CD4-positive, alpha-beta T cell treated with Interferon alpha-2 for 1 hour (primary cell): ENCODE measurements at regions not wholly inside any gene's neighbourhood (a gene's known extent, or its start where the extent isn't known, plus 50 kb on each side); places are given as distances from the start of the nearest gene placed in this dataset.
"Not testable (repeated sequence)": the region's sequence is repeated elsewhere in the genome, so short reads cannot be mapped to it uniquely, and the experiment has no call there.

Experiments used
- DNase-seq, 2 donors: peaks; one replicate each; pipeline ENCODE4 v3.0.0-alpha.2; 2020 to 2022

DNA sequence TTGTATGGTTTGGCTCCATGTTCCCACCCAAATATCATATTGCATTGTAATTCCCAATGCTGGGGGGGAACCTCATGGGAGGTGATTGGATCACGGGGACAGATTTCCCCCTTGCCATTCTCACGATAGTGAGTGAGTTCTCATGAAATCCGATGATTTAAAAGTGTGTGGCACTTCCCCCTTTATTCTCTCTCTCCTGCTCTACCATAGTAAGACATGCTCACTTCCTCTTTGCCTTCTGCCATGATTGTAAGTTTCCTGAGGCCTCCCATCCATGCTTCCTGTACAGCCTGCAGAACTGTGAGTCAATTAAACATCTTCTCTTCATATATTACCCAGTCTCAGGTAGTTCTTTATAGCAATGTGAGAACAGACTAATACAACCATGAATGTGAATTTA, 211.6 kb upstream of the NR5A2 start:
- DNase-seq: no peak

DNA sequence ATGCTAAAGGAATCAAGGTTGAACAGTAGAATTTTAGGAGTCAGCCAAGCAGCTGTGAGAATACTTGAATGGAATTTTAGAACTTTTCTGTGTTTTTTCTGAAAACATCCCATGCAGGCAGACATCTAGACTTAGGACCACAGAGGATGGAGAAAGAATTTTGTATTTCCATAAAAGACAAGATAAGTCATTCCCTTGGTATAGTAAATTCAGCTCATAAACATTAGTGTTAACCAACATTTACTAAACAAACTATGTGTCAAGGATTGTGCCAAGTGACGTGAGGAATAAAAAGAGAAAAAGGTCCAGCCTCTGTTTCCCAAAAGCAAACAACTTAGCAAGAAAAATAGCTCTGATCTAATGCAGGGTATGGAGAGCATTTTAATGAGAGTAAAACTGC, 210.2 kb upstream of the NR5A2 start:
- DNase-seq: no peak

DNA sequence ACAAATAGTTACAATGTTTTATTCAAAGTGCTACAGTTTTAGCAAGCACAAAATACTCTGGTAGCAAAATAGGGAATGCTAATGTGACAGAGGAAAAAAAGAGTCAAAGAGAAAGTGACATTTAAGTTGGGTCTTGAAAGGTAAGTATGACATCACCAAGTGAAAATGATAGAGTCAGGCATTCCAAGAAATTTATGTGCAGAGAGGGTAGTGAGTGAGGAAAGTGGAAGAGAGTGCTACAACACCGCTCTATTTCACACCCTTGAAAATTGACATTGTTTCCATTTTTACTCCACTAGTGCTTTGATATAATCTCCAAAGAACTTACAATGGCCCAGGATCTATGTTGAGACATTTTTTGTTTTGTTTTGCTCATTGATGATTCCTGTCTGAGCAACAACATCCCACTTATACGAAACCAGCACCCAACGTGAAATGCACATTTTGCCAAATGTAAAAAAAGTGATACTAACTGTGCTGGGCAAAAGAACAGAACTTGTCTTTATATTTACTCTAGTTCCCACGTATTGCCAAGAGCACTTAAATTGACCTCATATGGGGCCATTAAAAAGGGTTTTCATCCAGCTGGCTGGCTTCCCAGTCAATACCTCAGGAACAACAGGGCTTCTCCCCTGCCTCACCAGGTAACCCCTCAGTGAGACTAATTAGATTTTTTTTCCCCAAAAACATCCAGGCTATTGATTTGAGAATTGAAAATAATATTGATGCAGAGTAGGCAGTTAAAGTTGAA, 206.3 kb upstream of the NR5A2 start:
- no peak for DNase-seq

GRCh38 chr1:199832451-199832850, 195.1 kb upstream of the NR5A2 start:
- no peak for DNase-seq

DNA sequence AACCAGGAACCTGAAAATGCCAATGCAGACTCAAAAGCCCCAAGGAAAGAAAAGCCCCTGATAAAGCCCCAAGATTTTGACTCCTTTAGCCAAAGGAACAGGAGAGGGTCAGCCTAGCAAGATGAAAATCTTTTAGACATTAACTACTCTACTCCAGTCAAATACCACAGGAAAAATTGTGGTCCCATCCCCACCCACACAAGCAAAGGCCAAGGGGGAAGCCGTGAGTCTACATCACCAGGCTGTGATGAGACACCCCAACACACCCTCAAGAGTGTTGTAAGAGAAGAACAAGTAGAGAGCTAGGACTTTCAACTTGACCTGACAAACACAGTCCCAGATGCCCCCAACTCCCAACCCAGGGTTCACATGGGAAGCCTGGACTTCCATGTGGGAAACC, 192.8 kb upstream of the NR5A2 start:
- no peak for DNase-seq

- DNase-seq: no peak
These were observed 191.1 kb upstream of the NR5A2 start for GRCh38 chr1:199836430-199836829.

DNA sequence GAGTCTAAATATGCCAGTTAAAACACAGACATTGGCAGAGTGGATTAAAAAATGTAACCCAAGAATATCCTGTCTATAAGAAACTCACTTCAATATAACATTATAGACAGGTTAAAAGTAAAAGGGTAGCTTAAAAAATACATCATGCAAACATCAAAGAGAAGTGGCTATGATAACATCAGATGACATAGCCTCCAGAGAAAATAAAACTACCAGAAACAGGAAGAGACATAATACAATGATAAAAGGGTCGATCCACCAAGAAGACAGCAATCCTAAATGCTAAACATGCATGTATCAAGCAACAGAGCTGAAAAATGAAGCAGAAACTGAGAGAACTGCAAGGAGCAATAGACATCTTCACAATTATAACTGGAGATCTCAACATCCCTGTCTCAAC, 190.2 kb upstream of the NR5A2 start:
- no peak for DNase-seq

DNA sequence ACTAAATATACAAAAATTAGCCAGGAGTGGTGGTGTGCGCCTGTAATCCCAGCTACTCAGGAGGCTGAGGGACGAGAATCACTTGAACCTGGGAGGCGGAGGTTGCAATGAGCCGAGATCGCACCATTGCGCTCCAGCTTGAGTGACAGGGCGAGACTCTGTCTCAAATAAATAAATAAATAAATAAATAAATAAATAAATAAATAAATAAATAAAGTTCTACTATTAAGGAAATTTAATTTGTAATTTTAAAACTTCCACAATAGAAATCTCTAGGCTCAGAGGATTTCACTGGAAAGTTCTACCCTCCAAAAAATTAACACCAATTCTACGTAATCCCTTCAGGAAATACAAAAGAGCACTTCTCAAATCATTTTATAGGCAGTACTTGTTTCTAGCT, 187.9 kb upstream of the NR5A2 start:
- not testable (repeated sequence) for DNase-seq

DNA sequence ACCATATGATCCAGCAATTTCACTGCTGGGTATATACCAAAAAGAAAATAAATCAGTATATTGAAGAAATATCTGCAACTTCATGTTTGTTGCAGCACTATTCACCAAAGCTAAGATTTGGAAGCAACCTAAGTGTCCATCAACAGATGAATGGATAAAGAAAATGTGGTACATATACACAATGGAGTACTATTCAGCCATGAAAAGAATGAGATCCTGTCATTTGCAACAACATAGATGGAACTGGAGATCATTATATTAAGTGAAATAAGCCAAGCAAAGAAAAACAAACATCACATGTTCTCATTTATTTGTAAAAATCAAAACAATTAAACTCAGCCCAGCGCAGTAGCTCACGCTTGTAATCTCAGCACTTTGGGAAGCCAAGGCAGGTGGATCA, 184.4 kb upstream of the NR5A2 start:
- DNase-seq: not testable (repeated sequence)

DNA sequence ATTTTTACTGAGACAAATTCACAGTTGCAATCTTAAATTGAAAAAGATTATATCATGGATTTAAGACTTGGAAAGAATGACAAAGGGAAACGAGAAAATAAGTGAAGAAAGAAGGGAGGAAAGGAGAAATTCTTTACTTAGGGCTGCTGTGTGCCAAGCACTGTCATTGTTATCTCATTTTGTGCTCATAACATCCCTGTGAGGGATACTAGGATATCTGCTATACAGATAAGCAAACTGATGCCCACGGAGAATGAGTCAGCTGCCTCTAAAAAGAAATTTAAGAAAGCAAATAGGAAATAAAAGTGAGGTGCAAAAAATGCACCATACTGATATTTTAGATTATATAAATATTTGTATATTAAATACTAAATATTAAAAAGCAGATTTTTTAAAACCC, 183.6 kb upstream of the NR5A2 start:
- DNase-seq: no peak

GRCh38 chr1:199847021-199847420, 180.5 kb upstream of the NR5A2 start:
- no peak for DNase-seq

DNA sequence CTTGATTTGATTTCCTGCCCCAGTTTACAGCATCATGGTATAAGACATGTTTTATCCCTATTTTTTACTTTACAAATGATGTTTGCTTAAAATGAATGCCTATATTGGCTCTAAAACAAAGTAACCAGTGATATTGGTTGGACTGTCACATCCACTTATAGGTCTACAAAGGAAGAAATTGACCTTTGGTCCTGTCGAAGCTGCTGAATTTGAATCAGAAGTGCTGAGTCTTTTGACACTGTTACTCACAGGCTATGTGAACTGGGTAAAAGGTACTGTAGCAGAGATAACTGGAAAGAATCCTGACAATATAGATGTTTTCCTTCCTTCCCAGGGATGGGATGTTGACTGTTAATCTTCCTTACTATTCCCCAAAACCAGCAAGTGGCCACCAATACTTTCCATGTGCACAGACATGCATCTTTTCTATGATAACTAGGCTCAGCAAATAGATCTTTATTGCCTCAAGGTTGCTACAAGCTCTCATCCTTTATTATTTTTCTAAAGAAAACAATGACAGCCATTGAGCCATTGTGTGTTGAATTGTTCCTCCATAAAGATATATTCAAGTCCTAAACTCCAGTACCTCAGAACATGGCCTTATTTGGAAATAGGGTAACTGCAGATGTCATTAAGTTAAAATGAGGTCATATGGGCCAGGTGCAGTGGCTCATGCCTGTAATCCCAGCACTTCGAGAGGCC, 175.9 kb upstream of the NR5A2 start:
- no peak for DNase-seq

DNA sequence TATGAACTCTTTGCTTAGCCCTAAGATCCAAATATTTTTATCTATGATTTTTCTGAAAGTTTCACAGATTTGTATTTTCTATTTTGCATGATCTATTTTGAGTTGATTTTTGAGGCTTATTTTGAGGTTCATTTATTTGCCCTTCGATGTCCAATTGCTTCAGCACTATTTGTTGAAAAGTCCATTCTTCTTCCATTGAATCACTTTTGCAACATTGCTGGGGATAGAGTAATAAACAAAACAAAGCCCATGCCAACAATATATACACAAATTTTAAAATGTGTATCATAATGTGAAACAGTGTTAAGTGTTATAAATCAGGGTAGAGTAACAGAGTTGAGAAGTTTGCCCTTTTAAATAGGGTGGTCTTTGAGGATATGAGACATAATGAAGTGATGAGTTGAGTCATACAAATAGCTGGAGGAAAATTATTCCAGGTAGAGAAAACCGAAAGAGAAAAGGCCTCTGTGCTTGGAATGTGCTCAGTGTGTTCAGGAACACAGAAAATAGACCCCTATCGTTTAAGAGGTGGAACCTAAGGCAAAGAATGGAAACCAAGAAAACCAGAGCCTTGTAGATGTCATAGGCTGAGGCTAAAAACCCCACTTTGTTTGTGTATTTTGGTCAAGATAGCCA, 172.7 kb upstream of the NR5A2 start:
- no peak for DNase-seq

DNA sequence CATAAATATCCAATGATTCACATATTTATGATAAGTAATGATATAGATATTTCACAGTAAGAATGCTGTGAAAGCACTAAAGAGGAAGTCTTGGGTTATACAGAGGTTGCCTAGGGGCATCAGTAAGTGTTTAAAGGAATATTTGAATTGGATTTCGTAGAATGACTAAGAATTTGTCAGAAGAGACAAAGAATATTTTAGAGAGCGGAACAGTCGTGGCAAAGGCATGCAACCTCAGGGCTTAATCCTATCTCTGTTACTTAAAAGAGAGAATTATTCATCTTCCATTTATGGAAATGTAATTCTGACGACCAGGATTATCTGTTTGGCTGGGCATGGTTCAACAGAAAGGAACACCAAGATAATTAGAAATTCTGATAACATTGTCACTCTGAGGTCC, 171.9 kb upstream of the NR5A2 start:
- no peak for DNase-seq

- DNase-seq: no peak
These were observed 171.2 kb upstream of the NR5A2 start for GRCh38 chr1:199856216-199856780.

- DNase-seq: no peak
These were observed 170.4 kb upstream of the NR5A2 start for GRCh38 chr1:199857108-199857507.

DNA sequence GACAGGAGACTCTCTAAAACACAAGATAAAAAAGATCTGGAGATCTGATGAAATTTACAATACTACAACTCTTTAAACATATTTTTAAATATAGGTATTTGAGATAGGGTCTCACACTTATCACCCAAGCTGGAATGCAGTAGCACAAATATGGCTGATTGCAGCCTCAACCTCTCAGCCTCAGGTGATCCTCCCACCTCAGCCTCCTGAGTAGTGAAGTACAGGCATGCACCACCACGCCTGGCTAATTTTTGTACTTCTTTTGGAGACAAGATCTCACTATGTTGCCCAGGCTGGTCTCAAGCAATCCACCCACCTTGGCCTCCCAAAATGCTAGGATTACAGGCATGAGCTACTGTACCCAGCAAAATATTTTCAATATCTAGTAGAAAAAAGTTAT, 170.0 kb upstream of the NR5A2 start:
- no peak for DNase-seq

GRCh38 chr1:199858171-199858570, 169.3 kb upstream of the NR5A2 start:
- no peak for DNase-seq

DNA sequence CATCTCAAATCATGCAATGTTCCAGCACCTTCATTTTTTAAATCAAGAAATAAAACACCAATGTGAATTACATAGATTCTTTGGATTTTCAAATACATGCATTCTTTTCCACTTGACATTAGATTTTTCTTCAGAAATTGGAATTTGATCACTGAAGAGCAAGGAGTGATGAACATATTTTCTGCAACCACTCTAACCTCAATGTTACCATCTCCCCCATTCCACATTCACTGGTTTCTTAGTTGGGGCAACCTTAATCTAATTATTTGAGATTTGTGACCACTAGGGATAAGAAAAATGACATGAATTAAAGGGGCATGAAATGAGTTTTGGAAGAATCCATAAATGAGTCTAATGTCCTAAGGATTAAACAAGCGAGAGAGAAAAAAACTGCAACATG, 168.7 kb upstream of the NR5A2 start:
- no peak for DNase-seq

DNA sequence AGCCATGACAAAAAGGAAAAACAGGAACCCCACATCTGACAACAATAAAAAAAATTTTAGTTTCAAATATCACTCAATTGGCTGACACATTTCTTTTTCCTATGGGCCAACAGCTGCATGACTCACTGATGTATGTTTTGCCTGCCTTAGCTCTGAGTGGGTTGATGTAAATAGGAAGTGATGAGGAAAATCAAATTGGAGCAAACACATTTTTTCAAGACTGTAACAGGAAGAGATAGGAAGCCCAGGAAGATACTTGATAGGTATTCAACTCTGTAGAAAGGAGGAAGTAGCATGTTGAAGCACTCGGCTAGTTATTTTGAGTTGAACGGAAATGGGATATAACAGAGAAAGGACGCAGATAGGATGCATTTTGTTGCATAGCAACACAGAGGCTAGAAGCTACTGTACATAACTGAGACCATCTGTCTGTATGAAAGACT, 168.0 kb upstream of the NR5A2 start:
- DNase-seq: peak; percentile 11 to 46

- DNase-seq: no peak
These were observed 166.3 kb upstream of the NR5A2 start for GRCh38 chr1:199861020-199861795.

DNA sequence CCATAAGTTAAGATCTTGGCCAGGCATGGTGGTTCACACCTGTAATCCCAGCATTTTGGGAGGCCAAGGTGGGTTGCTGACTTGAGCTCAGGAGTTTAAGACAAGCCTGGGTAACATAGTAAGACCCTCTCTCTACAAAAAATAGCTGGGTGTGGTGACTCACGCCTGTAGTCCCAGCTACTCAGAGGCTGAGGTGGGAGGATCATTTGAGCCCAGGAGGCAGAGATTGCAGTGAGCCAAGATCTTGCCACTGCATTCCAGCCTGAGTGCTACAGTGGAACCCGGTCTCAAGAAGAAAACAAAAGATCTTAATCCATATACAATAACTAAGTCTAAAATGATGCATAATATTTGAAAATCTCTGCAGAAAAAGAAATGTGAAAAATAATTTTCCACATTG, 165.5 kb upstream of the NR5A2 start:
- no peak for DNase-seq

DNA sequence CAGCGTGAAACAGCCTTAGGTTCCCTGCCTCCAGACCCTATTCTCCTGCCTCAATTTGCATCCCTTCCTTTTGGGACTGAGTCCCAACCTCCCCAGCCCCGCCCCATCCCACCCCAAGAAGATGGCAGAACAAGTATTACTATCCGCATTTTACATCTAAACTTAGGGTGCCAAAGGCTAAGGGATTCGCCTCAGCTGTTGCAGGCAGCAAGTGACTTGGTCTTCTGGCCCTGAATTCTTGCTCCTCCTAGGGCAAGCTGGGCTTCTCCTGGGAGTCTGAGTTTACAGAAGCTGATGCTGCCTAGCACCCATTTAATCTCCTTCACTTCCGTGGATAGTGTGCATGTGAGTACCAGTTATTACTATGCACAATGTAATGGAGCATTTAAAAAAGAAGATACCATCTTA, 161.3 kb upstream of the NR5A2 start:
- DNase-seq: no peak
